ENCODE measurements at regions not wholly inside any gene's neighbourhood (a gene's known extent, or its start where the extent isn't known, plus 50 kb on each side); places are given as distances from the start of the nearest gene placed in this dataset.

DNA sequence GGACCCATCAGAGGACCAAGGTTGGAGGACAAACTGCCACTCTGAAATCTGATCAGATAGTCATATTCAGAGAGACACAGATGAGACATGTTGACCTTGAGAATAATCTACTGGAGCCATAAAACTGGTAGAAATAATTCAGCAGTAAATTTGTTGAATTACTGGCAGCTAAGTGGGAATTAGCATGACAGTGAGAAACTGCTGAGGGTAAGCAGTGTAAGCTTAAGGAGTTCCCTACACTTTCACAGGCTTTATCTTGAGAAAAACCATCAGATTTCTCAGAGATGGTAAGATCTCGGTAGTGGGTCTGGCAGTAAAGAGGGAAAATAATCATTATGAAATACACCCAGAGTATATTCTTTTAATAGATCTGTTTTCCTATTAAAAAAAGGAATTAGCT lies 213.7 kb downstream of the TECRL start:
- ChIA-PET CTCF (ENCODE audit: unreplicated experiment) (no interaction called here), POLR2A (interaction anchor here (0.6 kb wide), 1 partner anchor 54 kb away, joined by 3 read pairs; no protein-coding TSS in a partner anchor)
- Histone ChIP-seq H4K20me1 (ENCODE audit: insufficient read depth, low read length) (no peaks in the 10 kb centered on the region), H2AFZ (ENCODE audit: low read length) (no peak overlapping the region), H3K4me3 (ENCODE audit: low read depth, low read length, poor library complexity, severe bottlenecking) (no peak overlapping the region), H3K9me3 (ENCODE audit: low read length) (no peaks in the 10 kb centered on the region), H3K36me3 (ENCODE audit: insufficient read depth, low read length) (no peaks in the 10 kb centered on the region), H3K9me2 (ENCODE audit: insufficient read depth, low read length) (no peaks in the 10 kb centered on the region), H3K79me2 (ENCODE audit: insufficient read depth, low read depth, low read length) (no peaks in the 10 kb centered on the region), H3K4me1 (ENCODE audit: insufficient read depth, low read length, poor library complexity, severe bottlenecking) (no peaks in the 10 kb centered on the region), H3K4me2 (ENCODE audit: low read length) (no peak overlapping the region), H3K27ac (ENCODE audit: low read depth, low read length, poor library complexity, severe bottlenecking) (no peak overlapping the region)
- no peak for TF ChIP-seq EZH2phosphoT487 (IDR thresholded peaks at IDR 0.05; ENCODE audit: borderline replicate concordance, low read depth, low read length)
- no peak for TF ChIP-seq CTCF (conservative IDR thresholded peaks at IDR 0.05; ENCODE audit: low read length)
- intact Hi-C loops (cut with micrococcal nuclease; ENCODE audit: unreplicated experiment): no loop called here
- no TSS peak for BruUV-seq (replicated peaks)
- no peak for DNase-seq (ENCODE audit: low spot score)

DNA sequence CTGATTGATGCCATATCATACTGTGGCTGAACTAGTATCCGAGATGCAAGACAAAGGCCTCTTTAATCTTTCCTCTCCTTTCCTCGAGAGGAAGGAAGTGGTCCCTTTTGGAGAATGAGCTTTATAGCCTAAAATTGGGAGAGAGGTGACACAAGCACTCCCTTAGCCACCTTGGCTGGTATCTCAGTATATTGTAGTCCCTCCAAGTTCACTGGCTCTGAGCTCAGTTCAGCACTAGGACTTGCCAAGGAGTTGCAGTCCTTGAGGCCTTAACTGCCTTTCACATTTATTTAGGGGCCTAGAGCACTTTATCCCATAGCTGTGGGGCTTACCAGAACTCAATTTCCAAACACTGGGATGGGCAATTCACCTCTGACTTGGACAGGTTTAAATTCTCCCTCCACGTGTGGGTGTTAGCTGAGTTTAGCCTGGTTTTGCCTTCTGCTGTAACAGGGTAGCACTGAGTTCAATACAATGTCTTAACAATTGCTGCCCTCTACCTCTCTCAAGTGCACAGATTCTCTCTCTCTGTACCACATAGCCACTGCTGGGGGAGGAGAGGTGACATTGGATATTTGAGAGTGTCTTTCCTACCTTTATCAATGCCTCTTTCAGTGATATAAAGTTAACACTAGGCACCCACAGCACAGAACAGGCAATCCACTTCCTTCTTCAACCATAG lies 216.4 kb downstream of the TECRL start:
- no peaks in the 10 kb centered on the region for H4K20me1 ChIP-seq (ENCODE audit: insufficient read depth, low read length)
- ChIA-PET CTCF (ENCODE audit: unreplicated experiment) (no interaction called here), POLR2A (no interaction called here)
- intact Hi-C loops (cut with micrococcal nuclease; ENCODE audit: unreplicated experiment): no loop called here
- no peak for DNase-seq (ENCODE audit: low spot score)
- no peak overlapping the region for H3K4me2 ChIP-seq (ENCODE audit: low read length)
- no TSS peak for BruUV-seq (replicated peaks)
- H2AFZ ChIP-seq (ENCODE audit: low read length): no peak overlapping the region
- H3K4me3 ChIP-seq (ENCODE audit: low read depth, low read length, poor library complexity, severe bottlenecking): no peak overlapping the region
- H3K36me3 ChIP-seq (ENCODE audit: insufficient read depth, low read length): no peaks in the 10 kb centered on the region
- no peaks in the 10 kb centered on the region for H3K79me2 ChIP-seq (ENCODE audit: insufficient read depth, low read depth, low read length)
- no peaks in the 10 kb centered on the region for H3K4me1 ChIP-seq (ENCODE audit: insufficient read depth, low read length, poor library complexity, severe bottlenecking)
- no peaks in the 10 kb centered on the region for H3K9me3 ChIP-seq (ENCODE audit: low read length)
- no peak overlapping the region for H3K27ac ChIP-seq (ENCODE audit: low read depth, low read length, poor library complexity, severe bottlenecking)
- TF ChIP-seq EZH2phosphoT487 (IDR thresholded peaks at IDR 0.05; ENCODE audit: borderline replicate concordance, low read depth, low read length): no peak
- no peak for TF ChIP-seq CTCF (conservative IDR thresholded peaks at IDR 0.05; ENCODE audit: low read length)
- no peaks in the 10 kb centered on the region for H3K9me2 ChIP-seq (ENCODE audit: insufficient read depth, low read length)

DNA sequence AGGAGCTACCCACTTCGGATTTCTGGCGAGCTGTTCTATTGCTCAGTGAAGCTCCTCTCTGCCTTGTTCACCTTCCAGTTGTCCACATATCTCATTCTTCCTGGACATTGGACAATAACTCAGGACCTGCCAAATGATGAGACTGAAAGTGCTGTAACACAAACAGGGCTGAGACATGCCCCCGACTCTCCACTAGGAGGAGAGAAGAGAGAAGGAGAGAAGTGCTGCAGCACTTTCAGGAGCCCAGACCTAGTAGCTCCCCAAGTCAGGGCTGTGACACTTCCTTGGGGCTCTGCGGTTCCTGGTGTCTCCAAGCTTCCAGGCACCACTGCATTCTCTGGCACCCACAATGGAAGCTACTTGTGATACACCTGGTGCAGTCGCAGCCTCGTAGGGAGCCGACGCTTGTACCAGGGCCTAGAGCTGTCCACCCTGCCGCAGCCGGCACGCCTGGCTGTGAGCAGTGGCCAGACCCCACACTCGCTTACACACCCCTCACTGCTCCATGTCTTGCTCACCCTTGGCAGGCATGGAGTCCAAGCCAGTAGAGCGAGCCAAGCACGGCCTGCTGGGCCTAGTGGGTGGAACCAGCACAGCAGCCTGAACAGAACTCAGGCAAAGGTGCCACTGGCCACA lies 234.9 kb downstream of the TECRL start:
- Histone ChIP-seq H3K4me1 (ENCODE audit: insufficient read depth, low read length, poor library complexity, severe bottlenecking) (no peaks in the 10 kb centered on the region), H3K9me3 (ENCODE audit: low read length) (no peaks in the 10 kb centered on the region), H3K36me3 (ENCODE audit: insufficient read depth, low read length) (no peaks in the 10 kb centered on the region), H2AFZ (ENCODE audit: low read length) (no peak overlapping the region), H3K4me3 (ENCODE audit: low read depth, low read length, poor library complexity, severe bottlenecking) (no peak overlapping the region), H3K4me2 (ENCODE audit: low read length) (no peak overlapping the region), H3K9me2 (ENCODE audit: insufficient read depth, low read length) (no peaks in the 10 kb centered on the region), H3K79me2 (ENCODE audit: insufficient read depth, low read depth, low read length) (no peaks in the 10 kb centered on the region), H4K20me1 (ENCODE audit: insufficient read depth, low read length) (no peaks in the 10 kb centered on the region), H3K27ac (ENCODE audit: low read depth, low read length, poor library complexity, severe bottlenecking) (no peak overlapping the region)
- CTCF ChIA-PET (ENCODE audit: unreplicated experiment): no interaction called here
- intact Hi-C loops (cut with micrococcal nuclease; ENCODE audit: unreplicated experiment): no loop called here
- no peak for DNase-seq (ENCODE audit: low spot score)
- POLR2A ChIA-PET: no interaction called here
- no TSS peak for BruUV-seq (replicated peaks)
- no peak for TF ChIP-seq EZH2phosphoT487 (IDR thresholded peaks at IDR 0.05; ENCODE audit: borderline replicate concordance, low read depth, low read length)
- TF ChIP-seq CTCF (conservative IDR thresholded peaks at IDR 0.05; ENCODE audit: low read length): no peak

Measured in OCI-LY7 (cell line).